Fibroblast of pulmonary artery (primary cell): ENCODE measurements at regions not wholly inside any gene's neighbourhood (a gene's known extent, or its start where the extent isn't known, plus 50 kb on each side); places are given as distances from the start of the nearest gene placed in this dataset.

Experiments used
- DNase-seq: peaks from one replicate; pipeline ENCODE4 v3.0.0-alpha.2; 2010; ENCODE audit warnings: low read depth
- H3K4me3 ChIP-seq: replicated peaks from 2 replicates; pipeline ENCODE4 v1.5.1; 2011; ENCODE audit warnings: low read depth, mild to moderate bottlenecking, control low read depth, low read length, moderate library complexity
- CTCF ChIP-seq: IDR thresholded peaks from 2 replicates; pipeline ENCODE4 v1.5.1; 2011; ENCODE audit warnings: mild to moderate bottlenecking, control low read depth, low read length, inconsistent platforms; ENCODE audit errors: missing control alignments

GRCh38 chr18:73746101-73746500 lies 401.5 kb downstream of the FBXO15 start:
- no peak for TF ChIP-seq CTCF
- no peak overlapping the region for H3K4me3 ChIP-seq
- DNase-seq, result no peak

GRCh38 chr18:73742957-73743356 lies 404.7 kb downstream of the FBXO15 start:
- TF ChIP-seq CTCF, result no peak

GRCh38 chr18:73741946-73742345 lies 405.7 kb downstream of the FBXO15 start:
- no peak overlapping the region for H3K4me3 ChIP-seq
- peak; percentile 57 for DNase-seq
- no peak for TF ChIP-seq CTCF

More at GRCh38 chr18:73742957-73743356, 404.7 kb downstream of the FBXO15 start:
- DNase-seq, result no peak
- no peak overlapping the region for H3K4me3 ChIP-seq

- TF ChIP-seq CTCF, result no peak
- peak; percentile 60 for DNase-seq
- H3K4me3 ChIP-seq, result no peak overlapping the region
These were observed 408.5 kb downstream of the FBXO15 start for GRCh38 chr18:73739098-73739497.

GRCh38 chr18:73737990-73738389 lies 409.6 kb downstream of the FBXO15 start:
- no peak for DNase-seq
- no peak for TF ChIP-seq CTCF

GRCh38 chr18:73735836-73736235 lies 411.8 kb downstream of the FBXO15 start:
- no peak overlapping the region for H3K4me3 ChIP-seq
- DNase-seq, result no peak
- TF ChIP-seq CTCF, result no peak

More at GRCh38 chr18:73737990-73738389, 409.6 kb downstream of the FBXO15 start:
- no peak overlapping the region for H3K4me3 ChIP-seq

GRCh38 chr18:73733806-73734314 lies 413.8 kb downstream of the FBXO15 start:
- no peak overlapping the region for H3K4me3 ChIP-seq
- DNase-seq, result no peak
- TF ChIP-seq CTCF, result no peak
